HG02678 (cell line): ENCODE measurements at regions not wholly inside any gene's neighbourhood (a gene's known extent, or its start where the extent isn't known, plus 50 kb on each side); places are given as distances from the start of the nearest gene placed in this dataset.
"Not testable (repeated sequence)": the region's sequence is repeated elsewhere in the genome, so short reads cannot be mapped to it uniquely, and the experiment has no call there.

Experiments used
- ATAC-seq: cut with Tn5 transposase; IDR thresholded peaks from one replicate; pipeline ENCODE4 v1.9.1; 2021; ENCODE audit warnings: mild to moderate bottlenecking, moderate library complexity; ENCODE audit not compliant: unreplicated experiment

- not testable (repeated sequence) for ATAC-seq
Measured at GRCh38 chrX:106493210-106493816, 118.5 kb upstream of the RADX start.

GRCh38 chrX:106499473-106499872 lies 112.3 kb upstream of the RADX start:
- ATAC-seq: no peak

GRCh38 chrX:106510713-106511403 lies 100.9 kb upstream of the RADX start:
- no peak for ATAC-seq
